MCF 10A (cell line): ENCODE measurements at regions not wholly inside any gene's neighbourhood (a gene's known extent, or its start where the extent isn't known, plus 50 kb on each side); places are given as distances from the start of the nearest gene placed in this dataset.
"Not testable (repeated sequence)": the region's sequence is repeated elsewhere in the genome, so short reads cannot be mapped to it uniquely, and the experiment has no call there.

Experiments used
- BruUV-seq: library from RNA; stranded (reverse); fragments of 400-500 nt; replicated peaks from 2 replicates; lab custom pipeline; 2021; lab: Mats Ljungman, UMichigan
- CTCF ChIA-PET: fragments of 300-600 bp; sonication (Branson Sonifier 250); formaldehyde crosslinking; extraction: SDS; loops from one replicate; lab custom pipeline; 2021; ENCODE audit warnings: antibody characterized with exemption, inconsistent platforms; lab: Yijun Ruan, JAX
- POLR2A ChIA-PET: fragments of 300-600, 350-650 bp; sonication (Branson Sonifier 250); formaldehyde crosslinking; extraction: SDS; loops from one replicate; lab custom pipeline; 2020; ENCODE audit warnings: antibody characterized with exemption, inconsistent platforms; lab: Yijun Ruan, JAX
- DNase-seq: peaks from one replicate; pipeline ENCODE4 v3.0.0-alpha.2; 2018; ENCODE audit not compliant: unreplicated experiment
- H3K27ac Mint-ChIP-seq: one replicate; pipeline ENCODE4 v1.8.0; 2022; ENCODE audit warnings: mild to moderate bottlenecking, low read depth, mixed read lengths; ENCODE audit not compliant: unreplicated experiment
- H3K27me3 Mint-ChIP-seq: one replicate; pipeline ENCODE4 v1.8.0; 2022; ENCODE audit warnings: mixed read lengths; ENCODE audit not compliant: insufficient read depth, unreplicated experiment
- H3K36me3 Mint-ChIP-seq: one replicate; pipeline ENCODE4 v1.8.0; 2022; ENCODE audit warnings: mild to moderate bottlenecking, moderate library complexity, mixed read lengths; ENCODE audit not compliant: insufficient read depth, unreplicated experiment
- H3K4me1 Mint-ChIP-seq: one replicate; pipeline ENCODE4 v1.8.0; 2022; ENCODE audit warnings: mixed read lengths; ENCODE audit not compliant: insufficient read depth, unreplicated experiment
- H3K4me3 Mint-ChIP-seq: one replicate; pipeline ENCODE4 v1.8.0; 2022; ENCODE audit warnings: mild to moderate bottlenecking, moderate library complexity, mixed read lengths; ENCODE audit not compliant: unreplicated experiment
- H3K9me3 Mint-ChIP-seq: one replicate; pipeline ENCODE4 v1.8.0; 2022; ENCODE audit warnings: mixed read lengths; ENCODE audit not compliant: unreplicated experiment
- CTCF ChIP-seq: fragments of 200-600 bp; IDR thresholded peaks from one replicate; pipeline ENCODE4 v1.8.0; 2022; ENCODE audit warnings: antibody characterized with exemption, mild to moderate bottlenecking; ENCODE audit not compliant: unreplicated experiment
- intact Hi-C: fragments of 100-400 bp; cut with micrococcal nuclease; formaldehyde crosslinking; loops from 2 replicates; pipeline ENCODE4 v1.14.1; 2022

DNA sequence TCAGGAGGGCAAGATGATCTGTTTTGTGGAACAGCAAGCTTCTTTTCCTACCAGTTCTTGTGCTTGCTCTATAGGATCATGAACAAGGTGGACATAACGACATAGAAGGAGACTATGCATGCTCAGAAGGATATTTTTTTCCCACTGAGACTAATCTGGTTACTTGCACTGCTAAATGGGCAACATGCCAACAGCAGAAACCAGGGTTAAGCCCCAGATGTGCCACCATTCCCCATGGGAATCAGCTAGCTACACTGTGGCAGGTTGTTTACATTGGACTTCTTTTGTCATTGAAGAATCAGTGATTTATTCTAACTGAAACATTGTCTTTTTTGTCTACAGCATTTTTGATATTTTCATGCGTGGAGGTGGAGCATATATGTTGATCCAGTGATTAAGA lies 165.6 kb downstream of the C4orf33 start:
- Mint-ChIP-seq H3K9me3 (no peaks in the 10 kb centered on the region), H3K27me3 (no peaks in the 10 kb centered on the region), H3K36me3 (no peaks in the 10 kb centered on the region), H3K27ac (no peak overlapping the region), H3K4me1 (no peaks in the 10 kb centered on the region), H3K4me3 (no peak overlapping the region)
- intact Hi-C loops = no loop called here
- BruUV-seq = no TSS peak
- POLR2A ChIA-PET = no interaction called here
- CTCF ChIA-PET = interaction anchor here (0.7 kb wide), 1 partner anchor 15 kb away, joined by 3 read pairs; no protein-coding TSS in a partner anchor
- DNase-seq = no peak
- TF ChIP-seq CTCF = no peak

GRCh38 chr4:129264008-129264657 lies 168.2 kb downstream of the C4orf33 start:
- DNase-seq = no peak
- no peaks in the 10 kb centered on the region for H3K9me3 Mint-ChIP-seq
- H3K4me3 Mint-ChIP-seq = no peak overlapping the region
- no peaks in the 10 kb centered on the region for H3K4me1 Mint-ChIP-seq
- ChIA-PET CTCF (interaction anchor here (1.1 kb wide), 1 partner anchor 12 kb away, joined by 3 read pairs; no protein-coding TSS in a partner anchor), POLR2A (no interaction called here)
- no peak overlapping the region for H3K27ac Mint-ChIP-seq
- H3K36me3 Mint-ChIP-seq = no peaks in the 10 kb centered on the region
- intact Hi-C loops = no loop called here
- TF ChIP-seq CTCF = no peak
- no peaks in the 10 kb centered on the region for H3K27me3 Mint-ChIP-seq
- no TSS peak for BruUV-seq

DNA sequence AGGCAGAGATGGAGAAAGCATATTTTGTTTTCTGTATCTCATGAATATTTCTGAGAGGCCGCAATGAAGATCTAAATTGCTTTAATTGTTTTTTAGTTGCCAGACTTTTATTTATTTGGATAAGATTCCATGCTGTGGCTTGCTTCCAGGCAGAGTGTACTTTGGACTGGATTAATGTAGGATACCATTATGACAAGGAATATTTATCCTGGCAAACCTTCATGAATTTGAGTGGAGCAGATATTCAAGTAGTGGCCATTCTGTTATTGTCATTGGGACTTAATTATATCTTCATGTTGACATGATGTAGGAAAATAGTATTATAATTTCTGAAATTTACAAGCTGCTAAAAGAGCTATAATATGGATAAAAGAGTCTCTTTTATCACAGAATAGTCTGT lies 182.9 kb downstream of the C4orf33 start:
- no peaks in the 10 kb centered on the region for H3K36me3 Mint-ChIP-seq
- H3K9me3 Mint-ChIP-seq = no peaks in the 10 kb centered on the region
- H3K27ac Mint-ChIP-seq = no peak overlapping the region
- intact Hi-C loops = no loop called here
- no peaks in the 10 kb centered on the region for H3K27me3 Mint-ChIP-seq
- no peak overlapping the region for H3K4me3 Mint-ChIP-seq
- ChIA-PET POLR2A (no interaction called here), CTCF (no interaction called here)
- no peak for DNase-seq
- H3K4me1 Mint-ChIP-seq = no peaks in the 10 kb centered on the region
- TF ChIP-seq CTCF = no peak
- BruUV-seq = no TSS peak

DNA sequence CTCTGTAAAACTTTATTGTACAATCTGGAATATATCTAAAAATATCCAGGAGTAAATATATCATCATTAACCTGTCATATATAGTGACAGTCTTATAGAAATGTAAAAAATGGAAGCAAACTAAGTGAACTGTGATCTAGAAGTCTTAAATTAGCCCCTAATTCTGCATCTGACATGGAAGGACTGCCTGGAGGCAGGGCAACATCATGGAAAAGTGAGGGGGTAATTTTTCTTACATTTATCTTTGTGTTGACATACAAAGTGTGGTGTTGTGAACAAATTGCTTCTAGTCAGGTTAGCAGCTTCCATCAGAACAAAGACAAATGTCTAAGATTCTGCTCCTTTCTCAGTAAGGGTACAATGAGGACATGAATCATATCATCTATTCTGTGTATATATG lies 186.3 kb downstream of the C4orf33 start:
- Mint-ChIP-seq H3K9me3 (no peaks in the 10 kb centered on the region), H3K27me3 (no peaks in the 10 kb centered on the region), H3K36me3 (no peaks in the 10 kb centered on the region), H3K4me1 (no peaks in the 10 kb centered on the region), H3K27ac (no peak overlapping the region), H3K4me3 (no peak overlapping the region)
- DNase-seq = no peak
- TF ChIP-seq CTCF = no peak
- POLR2A ChIA-PET = interaction anchor here (0.7 to 0.8 kb wide), 2 partner anchors 24 to 141 kb away, joined by 3 read pairs; no protein-coding TSS in a partner anchor
- intact Hi-C loops = no loop called here
- BruUV-seq = no TSS peak
- CTCF ChIA-PET = no interaction called here

- H3K27me3 Mint-ChIP-seq, H3K4me1 Mint-ChIP-seq, H3K36me3 Mint-ChIP-seq, H3K9me3 Mint-ChIP-seq, intact Hi-C loops, H3K4me3 Mint-ChIP-seq, BruUV-seq, DNase-seq, H3K27ac Mint-ChIP-seq, POLR2A ChIA-PET: not testable (repeated sequence)
- CTCF ChIA-PET = interaction anchor here (0.5 to 0.7 kb wide), 2 partner anchors 40 to 292 kb away, joined by 3 to 4 read pairs; no protein-coding TSS in a partner anchor
Observed at GRCh38 chr4:129292194-129292593, 196.2 kb downstream of the C4orf33 start.
